Activated T-cell treated with anti-CD3 and anti-CD28 coated beads for 24 hours (primary cell): ENCODE measurements at regions not wholly inside any gene's neighbourhood (a gene's known extent, or its start where the extent isn't known, plus 50 kb on each side); places are given as distances from the start of the nearest gene placed in this dataset.
"Not testable (repeated sequence)": the region's sequence is repeated elsewhere in the genome, so short reads cannot be mapped to it uniquely, and the experiment has no call there.

Experiments used
- DNase-seq: peaks from one replicate; pipeline ENCODE4 v3.0.0-alpha.2; 2020; ENCODE audit warnings: low read depth

DNA sequence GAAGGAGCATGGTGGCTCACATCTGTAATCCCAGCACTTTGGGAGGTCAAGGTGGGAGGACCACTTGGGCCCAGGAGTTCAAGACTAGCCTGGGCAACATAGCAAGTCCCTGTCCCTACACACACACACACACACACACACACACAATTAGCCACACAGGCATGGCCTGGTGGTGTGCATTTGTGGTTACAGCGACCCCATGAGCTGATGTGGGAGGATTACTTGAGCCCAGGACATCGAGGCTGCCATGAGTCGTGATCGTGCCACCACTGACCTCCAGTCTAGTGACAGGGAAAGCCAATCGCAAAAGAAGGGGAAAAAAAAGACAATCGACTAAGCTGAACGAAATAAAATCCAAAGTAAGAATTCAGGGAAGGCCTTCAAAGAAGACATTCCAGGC is 67.9 kb downstream of the TBX3 start:
- no peak for DNase-seq

GRCh38 chr12:114614040-114614439 is 69.9 kb downstream of the TBX3 start:
- no peak for DNase-seq

GRCh38 chr12:114612062-114612461 is 71.9 kb downstream of the TBX3 start:
- no peak for DNase-seq

DNA sequence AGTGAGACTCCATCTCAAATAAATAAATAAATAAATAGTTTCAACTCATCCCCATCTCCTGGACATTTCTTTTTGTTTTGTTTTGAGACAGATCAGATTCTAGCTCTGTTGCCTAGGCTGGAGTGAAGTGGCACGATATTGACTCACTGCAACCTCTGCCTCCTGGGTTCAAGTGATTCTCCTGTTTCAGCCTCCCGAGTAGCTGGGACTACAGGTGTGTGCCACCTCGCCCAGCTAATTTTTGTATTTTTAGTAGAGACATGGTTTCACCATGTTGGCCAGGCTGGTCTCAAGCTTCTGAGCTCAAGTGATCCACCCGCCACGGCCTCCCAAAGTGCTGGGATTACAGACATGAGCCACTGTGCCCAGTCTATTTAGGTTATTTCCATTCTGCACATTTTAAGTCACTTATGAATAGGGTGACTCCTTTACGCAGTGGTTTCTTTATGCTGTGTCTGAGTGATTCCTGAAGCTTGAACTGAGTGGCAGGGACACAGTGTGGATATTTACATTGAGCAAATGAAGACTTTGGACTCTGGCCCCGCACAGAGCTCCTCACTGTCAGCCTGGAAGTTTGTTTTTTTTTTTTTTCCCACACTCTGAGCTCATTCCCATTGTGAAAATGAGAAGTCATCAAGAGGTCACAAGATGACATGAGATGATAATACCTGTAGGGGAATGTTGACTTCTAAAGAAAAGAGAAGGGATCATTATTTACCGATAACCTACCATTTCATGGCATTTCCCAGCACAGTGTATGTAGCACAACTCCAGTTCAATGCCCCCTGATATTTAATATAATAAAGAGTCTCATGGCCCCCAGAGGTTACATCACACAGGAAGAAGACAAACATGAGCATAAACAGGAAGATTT is 72.6 kb downstream of the TBX3 start:
- DNase-seq: no peak

DNA sequence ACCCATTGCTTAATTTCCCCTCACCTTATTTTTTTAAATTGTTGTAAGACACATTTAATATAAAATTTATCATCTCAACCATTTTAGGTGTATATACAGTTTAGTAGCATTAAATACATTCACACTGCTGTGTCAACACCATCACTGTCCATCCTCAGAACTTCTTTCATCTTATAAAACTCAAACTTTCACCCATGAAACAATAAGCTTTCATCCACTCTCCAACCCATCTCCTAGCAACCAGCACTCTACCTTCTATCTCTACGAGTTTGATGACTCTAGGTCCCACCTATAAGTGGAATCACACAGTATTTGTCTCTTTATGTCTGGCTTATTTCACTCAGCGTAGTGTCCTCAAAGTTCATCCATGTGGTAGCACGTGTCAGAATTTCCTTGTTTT is 75.5 kb downstream of the TBX3 start:
- no peak for DNase-seq

GRCh38 chr12:114605918-114606317 is 78.1 kb downstream of the TBX3 start:
- no peak for DNase-seq

GRCh38 chr12:114604606-114605005 is 79.4 kb downstream of the TBX3 start:
- DNase-seq: no peak

GRCh38 chr12:114600584-114600983 is 83.4 kb downstream of the TBX3 start:
- not testable (repeated sequence) for DNase-seq

DNA sequence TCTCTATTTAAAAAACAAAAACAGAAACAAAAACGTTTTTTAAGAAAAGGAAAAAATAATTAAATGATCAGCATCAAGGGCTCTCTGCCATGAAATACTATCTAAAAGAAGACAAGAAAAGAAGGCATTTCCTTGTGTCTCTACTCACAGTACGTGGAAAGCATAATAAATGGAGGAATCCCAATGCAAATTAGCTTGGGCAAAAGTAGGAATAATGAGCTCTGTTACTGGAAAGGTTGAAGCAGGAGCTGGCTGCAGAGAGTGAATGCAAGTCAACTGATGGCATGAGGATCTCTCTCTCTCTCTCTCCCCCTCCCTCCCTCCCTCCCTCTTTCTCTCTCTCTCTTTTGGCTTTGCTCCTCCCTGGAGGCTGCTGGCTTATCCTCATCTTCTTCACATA is 85.9 kb downstream of the TBX3 start:
- DNase-seq: no peak

DNA sequence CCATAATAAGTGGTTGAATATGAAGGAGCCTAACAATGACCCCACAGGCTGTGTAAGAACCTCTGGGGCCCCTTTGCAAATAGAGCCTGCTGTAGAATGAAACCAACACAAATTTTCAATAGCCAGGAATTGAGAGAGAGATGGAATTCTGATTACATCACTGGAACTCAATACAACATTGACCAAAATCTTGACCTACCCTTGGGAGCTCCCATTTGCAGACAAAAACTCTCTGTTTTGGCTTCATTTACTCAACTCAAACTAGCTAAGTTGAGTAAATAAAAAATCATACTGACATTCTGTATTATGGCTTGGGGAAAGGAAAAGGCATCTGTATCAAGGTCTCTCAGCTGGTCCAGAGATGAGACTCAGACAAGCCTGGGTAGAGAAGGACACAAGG is 91.0 kb downstream of the TBX3 start:
- no peak for DNase-seq

GRCh38 chr12:114588061-114588460 is 95.9 kb downstream of the TBX3 start:
- no peak for DNase-seq

DNA sequence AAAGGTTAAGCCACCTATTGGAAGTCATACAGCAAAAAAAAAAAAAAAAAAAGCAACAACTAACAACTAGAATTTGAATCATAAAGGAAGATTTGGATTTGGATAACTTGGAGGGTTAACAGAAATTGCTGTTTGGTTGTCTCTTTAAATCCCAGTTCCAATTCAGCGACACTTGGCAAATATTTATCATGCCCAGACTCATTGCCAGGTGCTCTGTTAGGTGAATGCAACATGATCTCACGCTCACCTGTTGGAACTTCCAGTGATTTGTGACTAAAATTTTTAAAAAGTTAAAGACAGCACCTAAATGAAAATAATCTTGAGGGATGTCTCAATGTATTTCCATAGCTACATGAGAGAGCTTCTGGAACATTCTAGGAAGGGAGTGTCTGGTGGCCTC is 103.7 kb downstream of the TBX3 start:
- no peak for DNase-seq

DNA sequence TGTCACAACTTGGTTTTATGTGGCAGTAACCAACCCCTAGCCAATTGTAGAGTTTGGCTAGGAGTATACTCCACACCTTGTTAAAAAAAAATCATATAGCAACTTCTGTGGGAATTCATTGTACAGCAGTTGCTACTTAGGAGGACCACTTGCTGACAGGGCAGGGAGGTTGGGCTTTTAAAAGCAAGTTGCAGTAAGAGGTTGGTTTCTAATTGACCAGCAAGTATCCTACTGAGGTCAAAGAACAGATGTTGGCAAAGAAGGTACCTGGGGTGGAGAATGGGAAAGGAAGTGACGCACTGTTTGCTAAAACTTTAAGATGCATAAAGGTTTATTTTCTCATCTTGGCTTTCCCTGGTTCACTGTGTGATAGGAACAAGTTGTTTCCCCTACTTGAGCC is 104.6 kb downstream of the TBX3 start:
- DNase-seq: no peak

GRCh38 chr12:114562654-114563053 is 121.3 kb downstream of the TBX3 start:
- no peak for DNase-seq

- no peak for DNase-seq
Measured at GRCh38 chr12:114555451-114555850, 128.5 kb downstream of the TBX3 start.

GRCh38 chr12:114547636-114548035 is 136.3 kb downstream of the TBX3 start:
- no peak for DNase-seq

- DNase-seq: no peak
Measured at GRCh38 chr12:114530417-114530816, 124.5 kb upstream of the TBX5 start.

GRCh38 chr12:114529966-114530365 is 124.0 kb upstream of the TBX5 start:
- DNase-seq: no peak

- no peak for DNase-seq
Measured at GRCh38 chr12:114528766-114529165, 122.8 kb upstream of the TBX5 start.

GRCh38 chr12:114521160-114521559 is 115.2 kb upstream of the TBX5 start:
- DNase-seq: not testable (repeated sequence)

- no peak for DNase-seq
Measured at GRCh38 chr12:114512351-114512750, 106.4 kb upstream of the TBX5 start.

GRCh38 chr12:114508529-114509129 is 102.7 kb upstream of the TBX5 start:
- peak; percentile 51 for DNase-seq

DNA sequence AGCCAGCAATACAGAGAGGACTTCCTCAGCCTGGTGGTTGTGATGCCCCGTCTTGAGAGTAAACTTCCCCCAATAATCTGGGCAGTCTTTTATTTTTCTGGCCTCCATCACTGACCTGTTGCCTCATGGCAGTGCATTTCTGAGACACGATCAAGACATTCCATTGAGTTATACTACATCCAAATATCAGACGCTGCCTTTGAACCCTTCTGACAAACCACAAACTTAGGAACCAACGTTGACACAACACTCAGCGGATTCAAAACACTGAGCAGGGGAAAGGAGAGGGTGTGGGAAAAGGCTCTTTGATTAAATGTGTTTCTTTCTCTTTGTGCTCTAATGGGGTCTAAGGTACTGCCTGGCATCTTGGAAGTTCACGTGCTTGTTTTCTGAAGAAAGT is 100.7 kb upstream of the TBX5 start:
- DNase-seq: no peak

- DNase-seq: no peak
Measured at GRCh38 chr12:114504311-114504710, 98.4 kb upstream of the TBX5 start.
